Body of pancreas (tissue), 4 donors: ENCODE measurements at regions not wholly inside any gene's neighbourhood (a gene's known extent, or its start where the extent isn't known, plus 50 kb on each side); places are given as distances from the start of the nearest gene placed in this dataset.

Source experiments
- ATAC-seq: fragments of 150-250 bp; one replicate; pipeline ENCODE4 v1.9.1; 2016
- DNase-seq, 4 donors: peaks; one replicate each; pipeline ENCODE4 v3.0.0-alpha.2; 2019
- H3K27ac ChIP-seq, 4 donors: fragments of 200-600 bp; sonication (generic); 1 replicate in 3 of 4; 2 replicates in 1 of 4; pipeline versions ENCODE4 v1.5.1 to v1.6.1; 2016 to 2019; ENCODE audit warnings: mild to moderate bottlenecking in 1 of 4, mixed read lengths in 1 of 4, moderate library complexity in 1 of 4
- H3K27me3 ChIP-seq, 2 donors: fragments of 200-600 bp; sonication (generic); one replicate each; pipeline ENCODE4 v1.6.0; 2016; ENCODE audit warnings: mild to moderate bottlenecking in 1 of 2
- H3K36me3 ChIP-seq, 2 donors: fragments of 200-600 bp; sonication (generic); replicated peaks in 1 of 2; 2 replicates each; pipeline ENCODE4 v1.5.1; 2016; ENCODE audit warnings: low read depth in 2 of 2; ENCODE audit not compliant: insufficient read depth in 1 of 2
- H3K4me1 ChIP-seq: fragments of 200-600 bp; sonication (generic); one replicate; pipeline ENCODE4 v1.6.0; 2016
- H3K4me3 ChIP-seq, 2 donors: fragments of 200-600 bp; sonication (generic); 1 replicate in 1 of 2; 2 replicates in 1 of 2; pipeline ENCODE4 v1.5.1; 2016 to 2019
- H3K9me3 ChIP-seq, 3 donors: fragments of 200-600 bp; sonication (generic); 1 replicate in 2 of 3; 2 replicates in 1 of 3; pipeline ENCODE4 v1.5.1; 2016
- POLR2A ChIP-seq, 3 donors: fragments of 450-650 bp; IDR thresholded peaks; one replicate each; pipeline ENCODE4 v1.6.1; 2016; ENCODE audit warnings: antibody characterized with exemption in 3 of 3, mild to moderate bottlenecking in 2 of 3
- WGBS, 2 donors: methylation state at CpG; one replicate each; pipeline ENCODE4 v1.1.5; 2017; 5-methylcytosine and 5-hydroxymethylcytosine counted together
- intact Hi-C: fragments of 100-400 bp; cut with DNase I; formaldehyde crosslinking; loops from one replicate; pipeline ENCODE4 v1.15.1; 2023
- TF ChIP-seq, protein P1 (sequence below), 7 experiments: fragments of 450-650 bp in 4 of 7; fragments of 200-600 bp in 3 of 7; sonication (generic) in 3 of 7; IDR thresholded peaks; one replicate each; pipeline ENCODE4 v1.5.1; 2016 to 2019; ENCODE audit warnings: antibody characterized with exemption in 7 of 7

DNA sequence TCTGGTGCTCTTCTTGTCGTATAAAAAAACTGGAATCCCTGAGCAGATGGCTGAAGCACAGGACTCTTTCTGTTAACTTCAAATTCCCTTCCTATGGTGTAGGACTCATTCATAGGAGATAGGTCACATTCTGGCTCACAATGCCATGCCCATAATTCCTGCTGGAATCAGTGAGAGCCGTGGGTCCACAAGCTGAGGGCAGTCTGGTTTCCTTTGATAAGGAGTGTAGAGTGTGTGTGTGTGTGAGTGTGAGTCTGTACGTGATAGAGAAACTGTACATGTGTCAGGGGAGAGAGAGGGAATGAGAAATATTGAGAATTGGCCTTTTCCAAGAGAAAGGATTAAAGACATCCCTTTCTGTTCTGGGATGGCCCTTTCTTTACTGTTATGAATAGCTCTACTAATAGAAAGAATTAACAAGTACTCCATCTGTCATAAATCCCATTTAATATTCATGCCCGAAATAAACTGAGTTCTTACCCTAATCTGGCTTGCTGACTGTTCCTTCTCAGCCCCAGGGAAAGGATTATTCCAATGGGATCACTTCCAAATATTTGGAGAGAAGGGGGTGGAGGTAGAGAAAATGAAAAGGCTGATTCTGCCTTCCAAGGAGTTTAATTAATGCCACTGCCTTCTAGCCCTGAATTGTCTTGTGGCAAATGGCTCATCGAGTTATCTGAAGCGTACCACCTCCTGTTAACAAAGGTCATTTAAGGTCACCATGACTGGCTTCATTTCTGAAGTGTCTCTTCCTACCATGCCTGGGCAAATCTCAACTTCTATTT lies 79.0 kb downstream of the TMX1 start:
- intact Hi-C loops: no loop called here
- WGBS, 2 donors: 39 to 50% methylated on average over 6 of the region's 6 CpGs
- Histone ChIP-seq H3K36me3 (no peaks in the 10 kb centered on the region), H3K27me3 (no peaks in the 10 kb centered on the region), H3K27ac (no peak overlapping the region), H3K4me1 (peaks cover 22% of the 10 kb centered on the region), H3K9me3 (no peaks in the 10 kb centered on the region), H3K4me3 (no peak overlapping the region)
- no peak for DNase-seq
- no peak for ATAC-seq
- TF ChIP-seq, protein P1, sequence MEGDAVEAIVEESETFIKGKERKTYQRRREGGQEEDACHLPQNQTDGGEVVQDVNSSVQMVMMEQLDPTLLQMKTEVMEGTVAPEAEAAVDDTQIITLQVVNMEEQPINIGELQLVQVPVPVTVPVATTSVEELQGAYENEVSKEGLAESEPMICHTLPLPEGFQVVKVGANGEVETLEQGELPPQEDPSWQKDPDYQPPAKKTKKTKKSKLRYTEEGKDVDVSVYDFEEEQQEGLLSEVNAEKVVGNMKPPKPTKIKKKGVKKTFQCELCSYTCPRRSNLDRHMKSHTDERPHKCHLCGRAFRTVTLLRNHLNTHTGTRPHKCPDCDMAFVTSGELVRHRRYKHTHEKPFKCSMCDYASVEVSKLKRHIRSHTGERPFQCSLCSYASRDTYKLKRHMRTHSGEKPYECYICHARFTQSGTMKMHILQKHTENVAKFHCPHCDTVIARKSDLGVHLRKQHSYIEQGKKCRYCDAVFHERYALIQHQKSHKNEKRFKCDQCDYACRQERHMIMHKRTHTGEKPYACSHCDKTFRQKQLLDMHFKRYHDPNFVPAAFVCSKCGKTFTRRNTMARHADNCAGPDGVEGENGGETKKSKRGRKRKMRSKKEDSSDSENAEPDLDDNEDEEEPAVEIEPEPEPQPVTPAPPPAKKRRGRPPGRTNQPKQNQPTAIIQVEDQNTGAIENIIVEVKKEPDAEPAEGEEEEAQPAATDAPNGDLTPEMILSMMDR (IDR thresholded peaks at IDR 0.05): no peak
- no peak for TF ChIP-seq POLR2A (IDR thresholded peaks at IDR 0.05)

DNA sequence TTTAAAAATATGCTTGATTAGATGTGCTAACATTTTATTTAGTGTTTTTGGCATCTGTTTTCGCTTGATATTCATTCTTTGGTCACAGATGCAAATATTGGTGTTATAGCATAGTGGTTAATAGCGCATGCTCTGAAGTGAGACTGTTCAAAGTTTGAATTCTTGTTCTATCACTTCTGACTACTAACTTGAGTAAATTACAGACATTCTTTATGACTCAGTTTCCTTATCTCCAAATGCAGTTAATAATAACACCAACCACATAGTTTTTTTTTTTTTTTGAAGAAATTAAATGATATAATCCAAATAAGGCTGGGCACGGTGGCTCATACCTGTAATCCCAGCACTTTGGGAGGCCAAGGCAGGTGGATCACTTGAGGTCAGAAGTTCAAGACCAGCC lies 81.0 kb downstream of the TMX1 start:
- DNase-seq (no peak), ATAC-seq (no peak)
- H3K9me3 ChIP-seq: no peaks in the 10 kb centered on the region
- no peaks in the 10 kb centered on the region for H3K36me3 ChIP-seq
- H3K4me1 ChIP-seq: peaks cover 22% of the 10 kb centered on the region
- WGBS, 2 donors: 79 to 82% methylated on average over 3 of the region's 3 CpGs
- intact Hi-C loops: no loop called here
- TF ChIP-seq, protein P1 (IDR thresholded peaks at IDR 0.05): no peak
- TF ChIP-seq POLR2A (IDR thresholded peaks at IDR 0.05): no peak
- no peaks in the 10 kb centered on the region for H3K27me3 ChIP-seq
- H3K4me3 ChIP-seq: no peak overlapping the region
- H3K27ac ChIP-seq: no peak overlapping the region

DNA sequence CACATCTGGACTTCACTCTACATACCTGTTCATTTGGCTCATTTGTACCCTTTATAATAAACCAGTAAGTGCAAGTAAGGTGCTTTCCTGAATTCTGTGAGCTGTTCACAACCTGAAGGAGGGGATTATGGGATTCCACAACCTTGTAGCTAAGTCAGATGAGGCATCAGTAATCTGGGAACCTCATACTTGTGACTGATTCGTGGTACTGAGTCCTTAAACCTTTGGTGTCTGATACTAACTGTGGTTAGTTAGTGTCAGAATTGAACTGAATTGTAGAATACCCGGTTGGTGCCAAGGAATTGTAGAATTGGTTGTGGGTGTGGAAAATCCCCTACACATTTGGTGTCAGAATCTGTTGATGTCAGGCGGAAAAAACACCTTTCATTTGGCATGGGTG lies 83.4 kb downstream of the TMX1 start:
- no peak for ATAC-seq
- DNase-seq: no peak
- 78 to 80% methylated on average over 3 of the region's 3 CpGs for WGBS, 2 donors
- Histone ChIP-seq H3K4me3 (no peak overlapping the region), H3K36me3 (no peaks in the 10 kb centered on the region), H3K9me3 (no peaks in the 10 kb centered on the region), H3K4me1 (peaks cover 35% of the 10 kb centered on the region), H3K27ac (no peak overlapping the region), H3K27me3 (no peaks in the 10 kb centered on the region)
- TF ChIP-seq, protein P1 (IDR thresholded peaks at IDR 0.05): no peak
- TF ChIP-seq POLR2A (IDR thresholded peaks at IDR 0.05): no peak
- intact Hi-C loops: no loop called here

DNA sequence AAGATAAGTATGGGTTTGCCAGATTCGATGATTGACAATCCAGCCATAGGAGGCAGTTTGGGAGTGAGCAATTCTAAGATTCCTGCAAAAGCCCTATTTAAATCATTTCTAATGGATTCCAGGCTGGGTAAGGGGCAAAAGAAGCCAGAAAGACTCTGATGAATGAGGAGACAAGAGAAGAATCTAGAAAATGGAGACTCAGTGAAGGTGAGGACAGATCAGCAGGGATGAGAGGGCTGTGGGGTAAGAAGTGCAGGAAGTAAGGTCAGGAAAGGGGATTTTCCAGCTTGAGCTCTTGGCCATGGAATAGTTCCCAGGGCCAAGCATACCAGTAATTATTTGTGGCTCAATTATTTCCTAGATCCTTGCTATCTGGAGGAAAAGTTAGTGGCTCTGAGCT lies 87.3 kb downstream of the TMX1 start:
- Histone ChIP-seq H3K27ac (peak overlapping the region in 1 of 4 donors; percentile 15), H3K27me3 (no peaks in the 10 kb centered on the region), H3K9me3 (no peaks in the 10 kb centered on the region), H3K4me3 (no peak overlapping the region), H3K4me1 (peaks cover 13% of the 10 kb centered on the region), H3K36me3 (no peaks in the 10 kb centered on the region)
- no peak for TF ChIP-seq POLR2A (IDR thresholded peaks at IDR 0.05)
- TF ChIP-seq, protein P1 (IDR thresholded peaks at IDR 0.05): no peak
- intact Hi-C loops: no loop called here
- no peak for DNase-seq
- 32 to 36% methylated on average over 1 of the region's 1 CpG for WGBS, 2 donors
- ATAC-seq: peak; percentile 56
